HT1080 (cell line): ENCODE measurements at regions not wholly inside any gene's neighbourhood (a gene's known extent, or its start where the extent isn't known, plus 50 kb on each side); places are given as distances from the start of the nearest gene placed in this dataset.
A peak's percentile ranks its signal among the peaks of the same experiment; 100 is the strongest.

ENCODE experiments used
- DNase-seq: peaks from one replicate; pipeline ENCODE4 v3.0.0-alpha.2; 2015; ENCODE audit warnings: low read depth

DNA sequence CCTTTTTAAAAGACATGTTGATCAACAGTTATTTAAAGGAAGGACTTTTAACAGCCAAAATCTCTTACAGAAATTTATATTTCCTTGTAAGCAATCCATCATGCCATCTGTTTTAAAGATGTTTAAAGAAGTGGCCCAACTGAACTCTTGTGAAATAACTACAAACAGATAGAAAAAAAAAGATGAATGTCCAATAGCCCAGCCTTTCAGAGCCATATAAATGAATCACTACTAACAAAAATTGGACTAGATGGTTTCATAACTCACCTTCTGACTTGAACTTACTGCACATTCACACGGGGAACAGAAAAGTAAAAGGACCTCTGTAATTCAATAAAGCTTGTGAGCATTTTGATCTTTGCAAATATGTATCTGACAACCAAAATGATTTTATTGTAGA is 319.0 kb upstream of the CHAC2 start:
- DNase-seq: no peak

DNA sequence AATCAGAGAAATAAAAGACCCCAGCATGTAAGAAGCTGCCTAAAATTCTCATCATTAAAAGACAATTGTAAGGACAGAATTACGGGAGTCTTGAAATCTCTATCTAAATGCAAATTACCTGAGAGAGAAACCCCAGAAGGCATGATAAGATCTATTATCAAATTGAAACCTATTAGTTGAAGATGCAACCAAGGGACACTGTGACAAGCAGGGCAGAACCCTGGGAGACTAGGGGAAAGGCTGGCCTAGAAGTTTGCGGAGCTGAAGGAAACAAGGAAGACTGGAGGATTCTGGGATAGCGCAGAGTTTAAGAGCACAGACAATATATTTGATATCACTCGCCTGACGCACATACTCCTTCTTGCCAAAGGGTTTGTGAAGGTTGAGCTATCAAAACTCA is 319.5 kb upstream of the CHAC2 start:
- DNase-seq: no peak

DNA sequence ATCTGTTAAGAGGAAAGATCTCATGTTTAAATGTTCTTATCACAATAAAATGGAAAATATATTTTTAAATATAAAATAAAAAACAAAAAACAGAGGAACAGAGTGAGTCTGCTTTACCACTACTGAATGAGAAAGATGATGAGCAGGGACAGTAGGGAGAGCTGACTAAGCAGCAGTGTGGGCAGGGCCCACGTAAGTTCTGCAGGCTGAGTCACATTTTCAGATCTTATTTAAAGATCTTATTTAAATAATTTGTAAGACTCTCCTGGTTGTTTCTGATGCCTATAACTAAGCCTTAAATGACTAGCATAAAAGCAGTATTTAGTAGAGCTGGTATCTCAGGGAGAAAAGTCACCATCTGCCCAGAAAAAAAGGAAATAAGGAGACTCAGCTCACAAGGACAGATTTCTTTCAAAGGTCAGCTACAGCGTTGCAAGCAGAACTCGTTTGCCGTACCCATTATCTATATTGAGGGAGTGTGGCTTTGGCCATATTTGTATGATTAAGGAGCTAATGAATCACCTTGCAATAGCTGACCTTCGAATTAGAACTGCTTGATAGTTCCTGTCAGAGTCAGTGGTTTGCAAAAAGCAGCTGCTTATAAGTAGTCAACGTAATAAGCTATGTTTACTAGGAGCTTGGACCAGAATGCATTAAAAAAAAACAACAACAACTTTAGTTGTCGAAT is 322.1 kb upstream of the CHAC2 start:
- peak; percentile 61 for DNase-seq

DNA sequence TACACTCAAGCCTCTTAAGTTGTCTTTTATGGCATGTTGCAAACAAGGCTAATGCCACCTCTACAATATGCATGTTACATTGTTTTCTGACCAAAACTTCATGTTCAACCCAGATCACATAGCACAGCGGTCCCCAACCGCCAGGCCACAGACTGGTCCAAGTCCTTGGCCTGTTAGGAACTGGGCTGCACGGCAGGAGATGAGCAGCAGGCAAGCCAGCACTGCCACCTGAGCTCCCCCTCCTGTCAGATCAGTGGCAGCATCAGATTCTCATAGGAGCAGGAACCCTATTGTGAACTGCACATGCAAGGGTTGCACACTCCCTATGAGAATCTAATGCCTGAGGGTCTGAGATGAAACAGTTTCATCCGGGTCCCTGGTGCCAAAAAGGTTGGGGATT is 324.8 kb upstream of the CHAC2 start:
- DNase-seq: peak; percentile 6

DNA sequence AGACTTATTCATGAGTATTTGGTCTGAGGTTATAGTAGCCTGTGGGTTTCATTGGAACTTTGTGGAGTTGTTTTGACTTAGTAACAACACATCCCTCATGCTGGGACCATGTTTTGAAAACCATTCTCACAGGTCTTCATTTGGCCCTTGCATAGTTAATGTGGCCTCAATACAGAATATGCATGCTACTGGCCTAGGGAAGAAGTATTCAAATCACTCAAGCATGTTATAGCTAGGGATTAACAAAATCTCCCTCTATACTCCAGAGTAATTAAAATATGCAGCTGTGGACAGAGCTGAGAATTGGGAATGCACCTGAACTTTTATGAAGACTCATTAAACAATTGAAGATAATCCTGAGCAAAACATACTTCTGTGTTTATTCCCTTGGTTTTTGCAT is 325.5 kb upstream of the CHAC2 start:
- DNase-seq: no peak

DNA sequence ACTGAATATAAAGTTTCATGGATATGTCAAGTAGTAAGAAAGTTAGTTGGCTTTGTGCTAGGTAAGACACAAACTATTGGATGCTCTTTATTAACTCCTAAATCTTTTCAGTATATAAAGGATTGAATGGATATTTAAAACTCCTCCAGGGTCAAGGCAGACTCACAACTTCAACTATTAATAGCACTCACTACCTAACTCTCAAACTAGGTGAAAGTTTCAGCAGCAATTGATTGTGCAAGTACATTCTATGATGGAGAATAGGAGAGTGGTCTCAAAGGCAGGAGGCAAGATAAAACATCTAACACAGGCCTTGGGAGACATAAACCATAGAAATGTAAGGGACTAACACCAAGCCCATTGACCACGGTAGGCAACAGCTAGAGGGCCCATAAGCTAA is 328.9 kb upstream of the CHAC2 start:
- DNase-seq: no peak

DNA sequence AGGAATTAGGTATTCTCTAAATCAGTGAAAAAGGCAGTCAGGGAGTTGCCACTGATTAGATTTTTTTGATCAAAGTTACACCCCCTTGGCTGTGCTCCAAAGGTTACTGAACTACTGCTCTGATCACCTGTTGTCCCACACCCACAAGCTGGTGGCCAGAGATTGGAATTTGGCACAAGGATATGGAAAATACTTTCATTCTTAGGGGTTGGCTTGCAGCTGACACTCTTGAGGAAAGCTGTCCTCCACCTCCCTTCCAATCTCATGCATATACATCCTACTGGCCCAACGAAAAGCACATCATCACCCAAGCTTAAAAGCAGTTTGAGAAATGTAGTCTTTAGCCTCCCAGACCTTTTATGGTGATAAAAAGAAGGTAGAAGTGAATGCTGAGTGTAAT is 329.5 kb upstream of the CHAC2 start:
- DNase-seq: no peak

DNA sequence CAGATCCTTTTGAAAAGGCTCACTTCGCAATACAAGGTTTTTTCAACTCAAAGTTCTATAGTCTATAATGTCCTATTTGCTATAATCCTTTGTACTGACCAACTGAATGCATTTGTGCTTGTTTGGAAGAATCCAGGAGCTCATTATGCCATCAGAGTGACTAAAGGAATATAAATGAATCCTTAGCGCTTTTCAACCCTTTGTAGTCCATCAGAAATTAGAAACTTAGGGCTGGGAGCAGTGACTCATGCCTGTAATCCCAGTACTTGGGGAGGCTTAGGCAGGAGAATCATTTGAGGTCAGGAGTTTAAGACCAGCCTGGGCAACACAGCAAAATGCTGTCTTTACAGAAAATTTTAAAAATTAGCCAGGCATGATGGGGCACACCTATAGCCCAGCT is 330.2 kb upstream of the CHAC2 start:
- peak; percentile 62 for DNase-seq

DNA sequence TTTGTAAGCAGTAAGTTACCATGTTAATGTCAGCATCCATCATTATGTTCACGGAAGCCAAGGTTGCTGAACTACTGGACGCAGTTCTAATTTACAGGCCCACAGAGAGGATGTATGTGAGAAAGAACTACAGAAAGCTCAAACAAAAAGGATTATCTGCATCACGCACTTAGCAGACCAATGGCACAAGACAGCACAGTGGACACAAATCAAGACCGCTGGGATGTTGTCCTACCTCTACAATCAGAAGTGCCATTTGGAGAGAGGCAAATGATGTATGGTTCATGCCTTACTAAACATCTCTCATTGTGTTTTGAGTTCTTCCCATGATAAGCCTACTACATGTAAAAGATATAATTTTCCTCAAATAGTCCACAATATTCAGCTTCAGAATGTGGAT is 330.7 kb upstream of the CHAC2 start:
- DNase-seq: no peak

DNA sequence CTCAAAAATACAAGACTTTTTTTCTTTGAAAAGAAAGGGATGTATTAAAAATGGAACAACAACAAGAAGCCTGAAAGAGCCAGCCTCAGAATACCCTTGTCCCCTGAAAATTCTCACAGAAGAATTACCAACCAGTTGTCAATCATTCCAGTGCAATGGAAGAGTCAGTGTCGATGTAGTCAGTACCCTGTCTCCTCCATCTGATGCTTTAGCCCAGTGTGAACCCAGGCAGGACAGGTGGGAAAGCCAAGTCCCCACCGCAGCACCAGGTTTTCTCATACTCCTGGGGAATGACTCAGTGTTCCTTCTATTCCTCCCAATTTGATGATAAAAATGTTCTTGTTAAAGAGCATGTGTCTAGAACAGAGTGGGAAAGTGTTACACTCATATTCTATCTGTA is 332.0 kb upstream of the CHAC2 start:
- DNase-seq: no peak

DNA sequence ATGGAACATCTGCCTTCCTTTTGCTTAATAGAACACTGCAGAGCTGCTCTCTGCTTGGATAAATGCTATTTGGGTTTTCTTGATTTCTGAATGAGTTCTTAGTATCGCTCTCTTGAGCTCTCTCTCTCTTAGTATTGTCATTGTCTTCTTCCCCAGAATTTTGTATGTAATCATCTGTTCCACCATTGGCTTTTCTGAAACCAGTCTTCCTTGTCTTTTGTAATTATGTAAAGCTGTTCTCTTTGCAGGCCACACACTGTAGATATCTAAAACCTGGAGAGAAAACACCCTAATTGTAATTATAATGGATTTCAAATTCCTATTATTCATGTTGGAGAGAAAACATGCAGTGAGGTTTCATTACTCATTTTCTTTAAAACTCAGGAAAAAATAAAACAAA is 333.1 kb upstream of the CHAC2 start:
- no peak for DNase-seq

DNA sequence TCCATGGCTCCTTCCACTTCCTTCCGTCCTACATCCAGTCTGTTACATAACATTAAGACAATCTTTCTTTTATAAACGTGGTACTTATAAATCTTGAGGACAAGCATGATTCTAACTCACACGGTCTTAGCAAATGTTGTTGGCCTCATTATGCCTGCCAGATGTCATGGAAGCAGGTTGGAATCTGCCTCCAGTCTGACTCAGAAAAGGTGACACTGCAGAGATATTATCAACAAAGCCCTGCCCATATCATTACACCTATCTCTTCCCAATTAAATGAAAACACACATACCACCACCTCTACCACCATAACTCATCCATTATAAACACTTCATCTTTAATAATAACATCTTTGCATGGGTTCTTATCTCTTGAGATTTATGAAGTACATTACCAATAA is 334.7 kb upstream of the CHAC2 start:
- DNase-seq: no peak

DNA sequence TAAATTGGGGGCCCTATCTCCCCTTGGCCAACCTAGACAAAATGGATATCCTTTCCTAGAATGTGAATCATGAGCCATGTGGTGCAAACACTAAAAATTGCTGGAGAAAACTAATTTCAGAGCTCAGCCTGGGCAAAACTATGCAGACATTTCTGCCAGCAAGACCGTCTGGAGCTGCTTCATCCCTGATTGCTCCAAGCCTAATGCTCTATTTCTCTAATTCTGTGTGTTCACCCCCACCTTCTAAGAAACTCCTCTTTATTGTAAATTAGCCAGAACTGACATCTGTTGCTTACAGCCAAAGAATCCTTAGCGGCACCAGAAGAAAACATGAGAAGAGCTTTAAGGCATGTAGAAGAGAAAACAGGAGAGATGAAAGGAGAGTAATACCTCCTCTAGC is 337.7 kb upstream of the CHAC2 start:
- no peak for DNase-seq

DNA sequence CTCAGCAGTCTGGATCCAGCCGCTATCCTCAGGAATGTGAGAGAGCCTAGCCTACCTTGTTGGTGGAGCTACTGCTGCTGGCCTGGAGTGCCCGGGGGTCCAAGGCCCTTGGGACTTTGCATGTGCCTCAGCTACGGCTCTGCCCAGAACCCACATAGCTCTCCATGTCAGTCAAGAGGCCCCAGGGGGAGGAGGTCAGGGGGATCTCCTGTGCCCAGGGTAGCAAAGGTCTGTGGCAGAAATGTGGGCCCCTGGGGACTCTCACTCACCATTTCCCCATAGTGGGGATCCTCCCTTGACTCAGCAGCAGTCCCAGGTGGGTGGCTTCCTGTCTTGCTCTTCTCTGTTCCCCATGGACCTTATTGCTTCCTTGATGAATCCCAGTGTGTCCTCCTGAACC is 342.7 kb upstream of the CHAC2 start:
- DNase-seq: no peak

DNA sequence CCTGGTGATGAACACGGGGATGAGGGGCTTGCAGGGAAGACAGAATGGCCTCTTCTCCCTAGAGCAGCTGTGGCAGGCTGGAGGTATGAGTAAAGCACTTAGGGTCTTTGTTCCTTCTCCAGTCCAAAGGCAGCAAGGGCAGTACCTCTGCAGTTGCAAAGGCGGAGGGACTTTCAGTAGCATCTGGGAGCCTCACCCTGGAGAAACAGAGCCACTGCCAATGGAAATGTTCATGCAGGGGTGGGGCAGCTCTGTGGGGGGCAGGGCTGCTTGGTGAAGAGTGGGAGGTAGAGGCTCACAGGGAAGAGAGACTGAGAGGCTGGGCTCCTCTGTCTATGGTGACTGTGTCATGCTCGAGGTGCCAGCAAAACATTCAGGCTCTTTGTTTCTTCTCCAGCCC is 344.1 kb upstream of the CHAC2 start:
- no peak for DNase-seq

DNA sequence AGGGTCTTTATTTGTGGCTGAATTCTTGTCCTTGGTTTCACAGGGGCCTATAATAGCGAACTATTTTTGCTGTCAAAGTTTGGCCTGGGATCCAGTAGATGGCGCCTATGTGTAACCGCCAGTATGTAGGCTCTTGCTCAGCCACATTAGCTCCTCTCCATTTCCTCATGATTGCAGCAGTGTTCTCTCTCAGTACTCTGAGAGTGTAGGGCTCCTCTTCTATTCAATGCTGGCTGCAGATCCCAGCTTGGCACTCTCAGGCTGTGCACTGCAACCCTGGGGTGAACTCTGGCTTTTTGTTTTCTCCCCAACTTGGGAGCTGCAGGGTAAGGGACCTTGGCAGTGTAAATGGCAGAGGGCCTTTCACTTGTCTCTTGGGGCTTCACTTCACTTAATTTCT is 344.6 kb upstream of the CHAC2 start:
- DNase-seq: peak; percentile 60

DNA sequence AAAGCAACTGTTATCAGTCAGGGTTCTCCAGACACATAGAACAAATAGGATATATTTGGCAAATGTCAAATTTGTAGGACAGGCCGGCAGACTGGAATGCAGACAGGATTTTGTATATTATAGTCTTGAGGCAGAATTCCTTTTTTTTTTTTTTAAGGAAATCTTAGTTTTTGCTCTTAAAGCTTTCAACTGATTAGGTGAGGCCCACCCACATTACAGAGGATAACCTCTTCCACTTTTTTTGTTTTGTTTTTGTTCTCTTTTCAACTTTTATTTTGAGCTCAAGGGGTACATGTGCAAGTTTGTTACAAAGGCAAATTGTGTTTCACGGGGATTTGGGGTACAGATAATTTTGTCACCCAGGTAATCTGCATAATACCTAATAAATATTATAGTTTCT is 350.2 kb upstream of the CHAC2 start:
- no peak for DNase-seq

DNA sequence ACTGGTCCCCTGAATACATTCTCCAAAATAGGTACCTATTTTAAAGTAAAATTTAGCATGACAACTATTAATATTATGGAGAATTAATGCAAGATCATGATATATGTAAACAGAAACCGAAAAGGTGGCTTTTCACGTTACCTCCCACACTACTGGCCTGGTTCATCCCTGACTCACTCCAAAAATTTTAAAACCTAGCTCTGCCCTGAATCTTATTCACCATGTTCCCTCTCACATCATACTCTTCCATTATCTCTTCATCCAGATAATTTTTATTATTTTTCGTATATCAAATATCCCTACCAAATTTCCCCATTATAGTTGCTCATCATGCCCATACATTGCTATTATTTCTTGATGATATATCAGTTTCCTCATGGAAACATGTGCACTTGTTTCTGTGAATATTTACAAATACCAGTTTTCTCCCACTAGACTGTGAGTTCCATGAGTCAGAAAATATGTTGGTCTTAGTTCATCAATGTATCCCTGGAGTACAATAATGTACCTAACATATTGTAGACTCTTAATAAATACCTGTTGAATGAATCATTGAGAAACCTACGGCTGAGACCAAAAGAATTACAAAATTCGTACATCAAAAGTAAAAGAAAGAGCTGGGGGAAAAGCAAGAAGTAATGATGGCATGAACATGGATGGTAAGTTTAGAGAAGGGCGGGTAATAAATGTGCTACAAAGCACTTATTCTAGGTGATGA is 360.1 kb upstream of the CHAC2 start:
- DNase-seq: peak; percentile 44

DNA sequence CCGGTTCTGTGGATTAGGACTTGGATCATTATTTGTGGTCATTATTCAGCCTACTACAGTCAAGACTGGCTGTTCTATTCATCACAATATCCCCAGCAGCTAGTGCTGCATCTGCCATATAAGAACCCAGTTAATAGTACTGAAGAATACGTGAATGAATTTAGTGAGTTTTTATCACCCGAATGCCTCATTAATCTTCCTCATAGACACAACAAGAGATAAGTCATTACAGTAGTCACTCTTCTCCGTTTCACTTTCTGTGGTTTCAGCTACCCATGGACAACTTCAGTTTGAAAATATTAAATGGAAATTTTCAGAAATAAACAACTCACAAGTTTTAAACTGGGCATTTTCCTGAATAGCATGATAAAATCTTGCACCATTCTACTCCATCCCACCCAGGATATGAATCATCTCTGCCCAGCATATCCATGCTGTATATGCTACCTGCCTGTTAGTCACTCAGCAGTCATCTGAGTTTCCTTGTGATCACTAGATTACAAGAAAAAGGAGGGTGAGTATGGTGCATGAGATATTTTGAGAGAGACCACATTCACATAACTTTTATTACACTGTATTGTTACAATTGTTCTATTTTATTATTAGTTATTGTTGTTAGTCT is 363.7 kb upstream of the CHAC2 start:
- peak; percentile 81 for DNase-seq

DNA sequence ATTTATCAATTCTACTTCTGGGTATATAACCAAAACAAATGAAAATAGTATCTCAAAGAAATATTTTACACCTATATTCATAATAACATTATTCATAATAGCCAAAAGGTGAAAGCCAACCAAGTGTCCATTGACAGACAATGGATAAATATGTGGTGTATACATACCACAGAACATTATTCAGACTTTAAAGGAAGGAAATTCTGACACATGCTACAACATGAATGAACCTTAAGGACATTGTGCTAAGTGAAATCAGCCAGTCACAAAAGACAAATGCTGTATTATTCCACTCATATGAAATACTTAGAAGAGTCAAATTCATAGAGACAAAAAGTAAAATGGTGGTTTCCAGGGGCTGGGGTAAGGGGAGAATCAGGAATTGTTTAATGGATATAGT is 370.5 kb upstream of the CHAC2 start:
- no peak for DNase-seq

DNA sequence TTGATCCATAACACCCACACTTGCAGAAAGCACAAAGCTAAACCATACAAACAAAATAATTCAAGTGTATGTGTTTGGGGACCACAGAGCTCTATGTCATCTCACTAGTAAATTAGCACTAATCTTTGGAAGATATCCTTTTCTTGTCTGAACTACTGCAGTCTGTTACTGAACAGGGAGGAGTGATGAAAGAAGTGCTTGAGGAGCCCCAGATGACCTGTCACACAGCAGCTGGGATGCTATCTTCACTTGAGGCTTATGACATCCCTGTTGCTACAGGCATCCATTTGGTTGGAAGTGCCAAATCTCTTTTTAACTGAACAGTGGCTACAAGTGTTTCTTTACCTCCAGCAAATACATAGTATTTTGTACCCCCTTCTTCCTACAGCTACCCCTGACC is 386.3 kb upstream of the CHAC2 start:
- DNase-seq: no peak

DNA sequence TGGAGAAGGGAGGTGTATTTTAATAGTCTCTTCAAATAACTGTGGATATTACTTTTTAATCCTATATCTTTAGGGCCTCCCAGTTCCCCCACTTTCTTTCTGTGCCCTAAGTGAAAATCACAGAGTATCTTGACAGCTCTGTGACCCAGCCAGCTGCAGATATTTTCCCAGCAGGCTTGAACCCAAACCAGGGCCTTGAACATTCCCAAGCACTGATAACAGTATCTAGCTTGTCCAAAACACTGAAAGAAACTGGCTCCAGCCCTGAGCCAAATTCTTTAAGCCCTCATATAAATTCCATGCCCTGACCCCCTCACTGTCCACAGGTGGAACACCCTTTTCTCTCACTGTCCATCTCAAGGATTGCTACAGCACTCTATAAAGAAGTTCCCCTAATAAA is 388.1 kb upstream of the CHAC2 start:
- no peak for DNase-seq

DNA sequence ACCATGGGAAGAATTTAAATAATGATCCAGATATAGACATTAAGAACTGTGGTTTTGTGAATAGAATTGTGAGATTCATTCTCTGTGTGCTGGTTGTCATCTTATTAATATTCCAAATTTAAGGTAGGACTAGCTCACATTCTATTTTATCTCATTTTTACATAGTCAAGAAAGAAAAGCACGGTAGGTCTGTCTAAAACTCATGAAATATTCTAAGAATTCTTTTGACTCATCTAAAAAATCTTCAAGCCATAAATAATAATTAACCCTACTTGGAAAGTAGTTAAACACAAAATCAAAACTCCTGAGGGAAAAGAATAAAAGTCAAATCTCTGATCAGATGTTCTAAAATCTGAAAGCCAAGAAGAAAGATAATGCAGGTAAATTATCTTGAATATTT is 388.8 kb upstream of the CHAC2 start:
- DNase-seq: no peak
